Skeletal muscle satellite cell (primary cell): ENCODE measurements at regions not wholly inside any gene's neighbourhood (a gene's known extent, or its start where the extent isn't known, plus 50 kb on each side); places are given as distances from the start of the nearest gene placed in this dataset.

Source experiments
- H3K27me3 ChIP-seq: 2 replicates; pipeline ENCODE4 v1.7.0; 2013; ENCODE audit warnings: low read length; ENCODE audit not compliant: control insufficient read depth, insufficient read depth
- H3K36me3 ChIP-seq: 2 replicates; pipeline ENCODE4 v1.7.0; 2013; ENCODE audit warnings: mild to moderate bottlenecking, control low read depth, low read length; ENCODE audit not compliant: insufficient read depth
- H3K4me1 ChIP-seq: 2 replicates; pipeline ENCODE4 v1.7.0; 2013; ENCODE audit warnings: low read length; ENCODE audit not compliant: control insufficient read depth, insufficient read depth
- H3K4me2 ChIP-seq: 2 replicates; pipeline ENCODE4 v1.7.0; 2013; ENCODE audit warnings: mild to moderate bottlenecking, low read length
- H3K4me3 ChIP-seq: 2 replicates; pipeline ENCODE4 v1.7.0; 2013; ENCODE audit warnings: low read length
- H3K9ac ChIP-seq: 2 replicates; pipeline ENCODE4 v1.7.0; 2013; ENCODE audit warnings: mild to moderate bottlenecking, low read depth, low read length, moderate library complexity
- H3K9me3 ChIP-seq: replicated peaks from 2 replicates; pipeline ENCODE4 v1.7.0; 2013; ENCODE audit warnings: mild to moderate bottlenecking, control low read depth, low read length

GRCh38 chr1:229124116-229124515 lies 146.8 kb upstream of the RAB4A start:
- no peaks in the 10 kb centered on the region for H3K36me3 ChIP-seq
- H3K4me1 ChIP-seq: no peaks in the 10 kb centered on the region
- no peak overlapping the region for H3K4me2 ChIP-seq
- no peak overlapping the region for H3K9ac ChIP-seq
- no peaks in the 10 kb centered on the region for H3K9me3 ChIP-seq
- peaks cover 7% of the 10 kb centered on the region for H3K27me3 ChIP-seq
- H3K4me3 ChIP-seq: no peak overlapping the region

- H3K9me3 ChIP-seq: no peaks in the 10 kb centered on the region
- no peak overlapping the region for H3K4me3 ChIP-seq
- no peak overlapping the region for H3K4me2 ChIP-seq
- H3K36me3 ChIP-seq: no peaks in the 10 kb centered on the region
- H3K4me1 ChIP-seq: no peaks in the 10 kb centered on the region
- no peak overlapping the region for H3K9ac ChIP-seq
- peaks cover 9% of the 10 kb centered on the region for H3K27me3 ChIP-seq
Measured at GRCh38 chr1:229124520-229125124, 146.3 kb upstream of the RAB4A start.

- no peak overlapping the region for H3K9ac ChIP-seq
- no peaks in the 10 kb centered on the region for H3K36me3 ChIP-seq
- no peaks in the 10 kb centered on the region for H3K9me3 ChIP-seq
- H3K27me3 ChIP-seq: peaks cover 24% of the 10 kb centered on the region
- no peak overlapping the region for H3K4me2 ChIP-seq
- no peak overlapping the region for H3K4me3 ChIP-seq
- H3K4me1 ChIP-seq: no peaks in the 10 kb centered on the region
Measured at GRCh38 chr1:229127301-229127700, 143.6 kb upstream of the RAB4A start.

GRCh38 chr1:229128066-229128608 lies 142.8 kb upstream of the RAB4A start:
- no peak overlapping the region for H3K9ac ChIP-seq
- no peak overlapping the region for H3K4me2 ChIP-seq
- no peaks in the 10 kb centered on the region for H3K9me3 ChIP-seq
- H3K36me3 ChIP-seq: no peaks in the 10 kb centered on the region
- H3K27me3 ChIP-seq: peaks cover 24% of the 10 kb centered on the region
- H3K4me3 ChIP-seq: no peak overlapping the region
- no peaks in the 10 kb centered on the region for H3K4me1 ChIP-seq

- no peak overlapping the region for H3K4me3 ChIP-seq
- H3K9ac ChIP-seq: no peak overlapping the region
- H3K27me3 ChIP-seq: peaks cover 18% of the 10 kb centered on the region
- no peak overlapping the region for H3K4me2 ChIP-seq
- no peaks in the 10 kb centered on the region for H3K4me1 ChIP-seq
- H3K36me3 ChIP-seq: no peaks in the 10 kb centered on the region
- H3K9me3 ChIP-seq: no peaks in the 10 kb centered on the region
Measured at GRCh38 chr1:229129301-229130027, 141.4 kb upstream of the RAB4A start.

- no peak overlapping the region for H3K4me2 ChIP-seq
- H3K4me3 ChIP-seq: no peak overlapping the region
- no peak overlapping the region for H3K9ac ChIP-seq
- no peaks in the 10 kb centered on the region for H3K9me3 ChIP-seq
- H3K36me3 ChIP-seq: no peaks in the 10 kb centered on the region
- no peaks in the 10 kb centered on the region for H3K4me1 ChIP-seq
- H3K27me3 ChIP-seq: peaks cover 18% of the 10 kb centered on the region
Measured at GRCh38 chr1:229130028-229130668, 140.8 kb upstream of the RAB4A start.

GRCh38 chr1:229131243-229132105 lies 139.4 kb upstream of the RAB4A start:
- Histone ChIP-seq H3K4me1 (no peaks in the 10 kb centered on the region), H3K27me3 (peaks cover 18% of the 10 kb centered on the region), H3K4me3 (no peak overlapping the region), H3K4me2 (no peak overlapping the region), H3K9ac (no peak overlapping the region), H3K9me3 (no peaks in the 10 kb centered on the region), H3K36me3 (no peaks in the 10 kb centered on the region)

- Histone ChIP-seq H3K4me1 (no peaks in the 10 kb centered on the region), H3K36me3 (no peaks in the 10 kb centered on the region), H3K27me3 (peaks cover 18% of the 10 kb centered on the region), H3K4me3 (no peak overlapping the region), H3K4me2 (no peak overlapping the region), H3K9me3 (no peaks in the 10 kb centered on the region), H3K9ac (no peak overlapping the region)
Measured at GRCh38 chr1:229132106-229132443, 138.8 kb upstream of the RAB4A start.

GRCh38 chr1:229132706-229133105 lies 138.2 kb upstream of the RAB4A start:
- Histone ChIP-seq H3K4me3 (no peak overlapping the region), H3K4me2 (no peak overlapping the region), H3K27me3 (peaks cover 18% of the 10 kb centered on the region), H3K9me3 (no peaks in the 10 kb centered on the region), H3K4me1 (no peaks in the 10 kb centered on the region), H3K36me3 (no peaks in the 10 kb centered on the region), H3K9ac (no peak overlapping the region)

- Histone ChIP-seq H3K4me1 (no peaks in the 10 kb centered on the region), H3K9me3 (no peaks in the 10 kb centered on the region), H3K4me2 (no peak overlapping the region), H3K36me3 (no peaks in the 10 kb centered on the region), H3K4me3 (no peak overlapping the region), H3K27me3 (peaks cover 18% of the 10 kb centered on the region), H3K9ac (no peak overlapping the region)
Measured at GRCh38 chr1:229133151-229133550, 137.8 kb upstream of the RAB4A start.

GRCh38 chr1:229133811-229134210 lies 137.1 kb upstream of the RAB4A start:
- Histone ChIP-seq H3K9me3 (no peaks in the 10 kb centered on the region), H3K36me3 (no peaks in the 10 kb centered on the region), H3K4me2 (no peak overlapping the region), H3K9ac (no peak overlapping the region), H3K27me3 (peaks cover 19% of the 10 kb centered on the region), H3K4me3 (no peak overlapping the region), H3K4me1 (no peaks in the 10 kb centered on the region)
